AG20443 (cell line): ENCODE measurements at regions not wholly inside any gene's neighbourhood (a gene's known extent, or its start where the extent isn't known, plus 50 kb on each side); places are given as distances from the start of the nearest gene placed in this dataset.

Source experiments
- DNase-seq: peaks from one replicate; pipeline ENCODE4 v3.0.0; 2012; ENCODE audit warnings: low spot score, mixed read lengths

DNA sequence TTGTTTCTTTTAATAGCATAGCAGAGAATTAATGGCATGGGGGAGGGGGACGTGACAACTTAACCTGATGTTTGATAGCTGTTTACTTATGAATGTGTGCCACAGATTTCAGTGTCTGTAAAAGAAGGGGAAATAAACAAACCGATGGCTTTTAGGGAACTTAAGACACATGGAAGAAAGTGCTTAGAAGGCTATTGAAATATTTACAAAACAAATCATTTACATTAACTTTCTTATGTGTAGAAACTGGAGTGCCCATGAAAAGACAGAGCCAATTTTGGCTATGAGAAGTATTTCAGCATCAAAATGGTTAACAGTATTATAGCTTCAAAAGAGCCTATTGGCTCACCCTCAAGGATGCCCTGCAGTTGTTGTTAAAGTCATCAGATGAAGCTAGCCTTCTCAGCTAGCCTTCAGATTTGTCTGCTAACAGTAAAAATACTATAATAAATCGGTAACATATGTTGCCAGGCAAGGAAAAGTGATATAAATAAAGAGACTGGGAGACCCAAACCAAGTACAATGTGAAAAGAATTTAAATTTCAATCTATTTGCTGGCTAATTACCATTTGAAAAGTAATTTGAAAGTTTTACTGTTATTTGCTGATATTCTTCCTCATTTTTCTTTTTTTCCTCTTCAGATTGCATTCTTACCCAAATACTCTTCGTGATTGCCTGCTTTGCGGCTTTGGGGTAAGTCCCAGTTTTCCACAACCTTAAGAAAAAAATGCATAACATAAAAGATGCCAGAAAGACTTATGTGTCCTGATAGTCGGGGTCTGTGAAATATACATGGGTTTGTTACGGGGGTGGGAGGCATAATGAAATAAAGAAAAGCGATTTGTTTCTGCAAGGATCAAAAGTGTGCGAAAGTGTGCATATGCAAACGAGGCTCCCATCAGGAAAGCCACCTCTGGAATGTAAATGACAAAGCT, 256.4 kb downstream of the MEIS1 start:
- no peak for DNase-seq

DNA sequence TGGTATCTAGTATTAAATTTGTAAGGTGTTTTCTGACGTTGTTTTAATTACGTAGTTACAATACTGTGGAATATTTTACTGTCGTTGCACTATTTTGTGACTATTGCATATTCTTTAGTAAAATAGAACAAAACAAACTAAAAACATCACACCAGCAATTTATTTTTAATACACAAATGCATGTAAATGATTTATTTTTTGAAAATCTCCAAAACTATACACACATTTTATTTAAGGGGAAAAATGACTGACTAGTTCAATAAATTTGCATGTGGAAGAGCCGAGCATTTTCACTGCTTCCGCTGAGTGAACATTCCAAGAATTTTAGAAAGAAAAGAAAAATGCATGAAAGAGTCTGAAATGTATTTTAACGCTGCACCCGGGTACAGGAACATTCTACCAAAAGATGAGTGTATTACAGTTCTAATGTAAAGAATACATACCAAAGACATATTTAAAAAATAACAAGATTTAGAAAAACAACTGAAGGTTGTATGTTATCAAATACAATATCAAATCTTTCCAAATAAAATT, 257.7 kb downstream of the MEIS1 start:
- DNase-seq: no peak

DNA sequence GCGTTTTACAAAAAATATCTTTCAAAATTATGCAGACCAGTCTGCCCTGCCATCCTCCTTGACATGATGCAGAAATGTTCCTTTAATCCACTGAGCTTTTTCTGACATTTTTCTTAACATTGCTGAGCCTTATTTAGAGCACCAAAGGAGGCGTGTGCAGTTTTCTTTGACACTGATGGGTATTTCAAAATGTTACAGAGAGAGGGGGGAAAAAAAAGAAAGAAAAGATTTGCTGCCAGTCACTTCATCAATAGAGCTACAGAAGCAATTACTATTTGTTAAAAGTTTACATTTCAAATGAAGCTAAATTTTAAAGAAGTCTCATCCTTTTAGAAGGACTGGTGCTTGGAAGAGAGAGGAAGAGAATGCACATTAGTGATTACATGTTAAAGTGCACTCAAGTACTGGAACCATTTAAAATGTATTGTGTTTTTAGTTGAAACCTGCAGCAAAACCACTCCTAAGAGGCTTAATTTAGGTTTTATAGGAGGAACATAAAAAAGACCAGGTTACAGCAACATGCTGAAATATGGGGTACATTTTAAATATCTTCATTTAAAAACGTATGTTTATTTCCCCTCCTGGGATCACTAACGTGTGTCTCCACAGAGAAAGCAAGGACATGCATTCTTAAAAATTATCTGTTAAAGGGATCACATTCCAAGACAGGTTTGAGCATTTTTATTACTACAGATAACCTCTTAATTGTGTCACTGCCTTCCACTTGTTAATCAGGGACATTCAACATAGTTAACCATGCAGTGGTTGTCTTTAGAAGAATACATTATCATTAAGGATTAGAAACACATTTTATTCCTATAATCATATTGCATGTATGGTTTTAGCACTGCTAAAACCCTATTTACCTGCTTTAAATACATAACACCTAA, 258.4 kb downstream of the MEIS1 start:
- DNase-seq: no peak

GRCh38 chr2:66694087-66694860, 259.3 kb downstream of the MEIS1 start:
- no peak for DNase-seq

- no peak for DNase-seq
Measured at GRCh38 chr2:66695226-66695735, 260.4 kb downstream of the MEIS1 start.

- DNase-seq: no peak
Measured at GRCh38 chr2:66696374-66696773, 261.4 kb downstream of the MEIS1 start.

GRCh38 chr2:66696886-66697285, 262.0 kb downstream of the MEIS1 start:
- DNase-seq: no peak

- DNase-seq: no peak
Measured at GRCh38 chr2:66697366-66697765, 262.4 kb downstream of the MEIS1 start.

DNA sequence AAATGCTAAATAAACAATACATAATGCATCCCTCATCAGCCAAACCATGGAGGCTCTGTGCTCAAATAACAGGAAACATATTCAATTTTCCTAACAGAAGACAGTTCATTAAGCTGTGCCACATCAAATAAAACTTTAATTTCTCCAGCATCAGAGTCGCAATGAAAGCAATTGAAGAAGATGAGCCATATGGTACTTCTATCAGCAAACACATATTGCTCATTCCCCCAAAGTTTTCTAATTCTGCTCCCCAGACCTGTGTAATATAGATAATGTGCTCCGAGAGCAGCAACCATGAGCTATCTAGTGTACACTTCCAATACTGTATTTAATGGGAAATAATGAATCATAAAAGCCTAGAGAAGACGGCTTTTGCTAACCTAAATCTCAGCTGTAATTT, 263.2 kb downstream of the MEIS1 start:
- DNase-seq: no peak

DNA sequence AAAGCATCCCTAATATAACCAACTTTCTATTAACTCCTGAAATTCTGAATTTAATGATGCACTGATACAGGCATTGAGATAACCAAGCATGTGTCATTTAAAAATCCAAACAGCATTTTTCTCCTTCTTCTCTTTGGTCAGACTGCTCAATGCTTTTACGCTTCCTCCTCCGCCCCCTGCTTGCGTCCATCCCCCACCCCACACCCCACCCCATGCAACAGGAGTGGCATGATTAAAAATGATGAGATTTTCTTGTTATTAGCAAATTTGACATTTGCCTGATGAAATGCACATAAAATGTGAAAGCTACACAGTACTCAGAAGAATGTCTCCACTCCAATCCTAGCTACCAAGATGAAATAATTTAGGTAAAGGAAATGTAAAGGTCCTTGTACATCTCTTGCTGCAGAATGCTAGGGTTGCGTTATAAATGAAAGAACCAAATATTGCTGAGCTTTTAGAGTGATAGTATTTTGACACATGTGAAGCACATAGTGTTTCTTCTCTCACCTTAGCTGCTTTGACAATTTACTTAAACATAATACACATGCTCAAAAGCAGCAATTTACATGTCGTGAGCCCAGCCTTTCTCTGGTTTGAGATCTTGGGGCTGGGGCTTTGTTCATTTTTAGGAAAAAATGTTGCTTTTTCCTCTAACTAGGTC, 263.8 kb downstream of the MEIS1 start:
- DNase-seq: no peak

GRCh38 chr2:66699416-66699792, 264.5 kb downstream of the MEIS1 start:
- DNase-seq: no peak

DNA sequence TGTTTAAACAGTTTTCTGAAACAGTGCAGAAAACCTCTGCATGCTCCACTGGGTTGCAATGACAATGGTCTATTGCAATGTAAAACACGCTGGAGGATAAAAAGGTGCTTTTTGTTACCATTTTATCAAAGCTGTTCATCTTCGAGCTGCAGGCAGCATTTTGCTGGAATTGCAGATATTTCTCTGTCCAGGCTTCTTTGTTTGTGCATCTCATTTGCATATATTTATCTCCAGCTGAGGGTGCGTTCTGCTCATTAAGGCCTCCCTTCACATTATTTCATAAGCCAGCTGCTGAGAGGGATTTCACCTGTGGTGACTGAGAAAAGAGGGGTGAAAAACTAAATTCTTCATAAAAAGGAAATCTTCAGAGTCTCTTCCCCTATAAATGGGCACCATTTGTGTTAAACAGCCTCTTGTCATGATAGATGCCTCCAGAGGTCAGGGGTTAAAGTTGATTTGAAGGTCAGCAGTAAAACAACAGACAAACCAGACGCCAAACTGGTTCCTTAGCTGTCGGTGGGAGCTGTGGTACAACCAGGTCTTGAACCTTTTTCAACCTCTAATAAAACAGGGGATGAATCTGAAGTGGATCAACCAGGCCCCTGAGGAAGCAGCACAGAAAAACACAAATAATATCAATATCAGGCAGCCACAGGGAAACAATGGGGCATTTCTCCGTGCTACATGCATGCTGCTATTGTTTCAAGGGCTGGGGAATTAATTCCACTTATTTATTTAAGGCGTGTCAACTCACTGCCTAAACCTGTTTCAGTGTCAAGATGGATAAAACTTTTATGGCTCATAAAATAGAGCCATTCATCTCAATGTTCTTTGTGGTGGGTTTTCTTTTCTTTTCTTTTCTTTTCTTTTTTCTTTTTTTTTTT, 265.1 kb downstream of the MEIS1 start:
- no peak for DNase-seq

- no peak for DNase-seq
Measured at GRCh38 chr2:66700677-66701066, 265.7 kb downstream of the MEIS1 start.

DNA sequence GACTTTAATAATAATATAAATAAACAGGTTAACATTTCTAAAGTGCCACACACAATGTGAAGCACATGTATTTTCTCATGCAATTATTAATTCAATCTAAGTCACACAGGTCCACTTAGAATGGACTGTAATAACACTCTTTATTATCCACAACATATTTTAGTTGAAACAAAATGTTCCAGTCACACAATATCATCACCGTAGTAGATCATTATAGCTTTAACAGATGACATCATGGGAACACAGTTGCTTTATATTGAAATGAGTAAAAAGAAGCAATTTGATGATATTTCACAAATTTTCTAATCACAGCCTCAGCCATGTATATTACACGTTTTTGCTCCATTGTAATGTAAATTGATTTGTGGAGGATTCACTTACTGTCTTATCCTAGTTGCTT, 266.3 kb downstream of the MEIS1 start:
- no peak for DNase-seq

DNA sequence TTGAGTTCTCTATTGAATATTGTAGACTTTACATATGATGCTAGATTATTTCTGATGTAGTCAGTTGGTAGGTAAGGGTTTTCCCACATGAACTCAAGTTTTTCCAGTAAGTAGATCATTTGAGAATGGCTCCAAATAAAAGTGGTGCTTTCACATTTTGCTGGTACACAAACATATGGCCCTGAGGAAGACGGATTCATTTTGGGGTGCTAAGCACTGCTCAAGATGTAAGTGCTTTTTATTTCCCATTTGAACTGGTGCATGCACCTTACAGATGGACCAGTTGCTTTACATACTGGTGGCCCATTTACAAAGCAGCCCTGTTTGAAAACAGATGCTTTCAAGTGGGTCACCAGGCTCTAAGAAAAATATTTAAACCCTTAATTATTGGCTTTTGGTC, 266.7 kb downstream of the MEIS1 start:
- no peak for DNase-seq

GRCh38 chr2:66702301-66702700, 267.4 kb downstream of the MEIS1 start:
- DNase-seq: no peak

DNA sequence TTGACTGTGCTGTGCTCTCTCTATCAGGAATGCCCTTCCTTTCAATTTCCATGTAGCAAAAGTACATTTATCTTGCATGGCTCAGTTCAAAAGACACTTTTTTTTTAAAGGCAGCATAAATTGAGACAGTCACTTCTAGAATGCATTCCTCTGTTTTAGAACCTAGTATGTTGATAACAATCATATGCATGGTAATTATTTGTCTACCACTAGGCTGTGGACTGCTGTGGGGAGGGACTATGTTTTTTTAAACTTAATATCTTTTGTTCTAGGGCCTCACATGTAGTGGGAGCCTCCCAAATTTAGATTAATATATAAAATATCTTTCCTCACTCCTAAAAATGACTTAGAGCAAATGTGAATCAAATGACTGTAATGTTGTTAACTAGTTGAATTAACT, 269.9 kb downstream of the MEIS1 start:
- no peak for DNase-seq

DNA sequence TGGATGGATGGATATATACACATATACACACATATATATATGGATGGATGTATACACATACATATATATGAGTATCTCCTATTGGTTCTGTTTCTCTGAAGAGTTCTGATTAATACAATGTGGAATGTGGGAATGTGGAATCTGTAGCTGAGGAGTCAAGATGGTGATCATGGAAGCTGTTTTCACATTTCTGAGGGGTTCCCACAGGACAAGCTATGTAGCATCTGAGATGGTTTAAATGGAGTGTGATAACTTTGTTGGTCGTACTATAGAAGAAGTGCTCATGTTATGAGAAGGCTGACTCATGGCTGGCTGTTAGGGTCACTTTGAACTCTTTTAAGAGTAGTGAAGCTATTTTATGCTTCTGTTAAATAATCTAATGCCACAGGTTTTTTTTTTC, 279.7 kb downstream of the MEIS1 start:
- no peak for DNase-seq

GRCh38 chr2:66717218-66717905, 282.4 kb downstream of the MEIS1 start:
- DNase-seq: no peak

DNA sequence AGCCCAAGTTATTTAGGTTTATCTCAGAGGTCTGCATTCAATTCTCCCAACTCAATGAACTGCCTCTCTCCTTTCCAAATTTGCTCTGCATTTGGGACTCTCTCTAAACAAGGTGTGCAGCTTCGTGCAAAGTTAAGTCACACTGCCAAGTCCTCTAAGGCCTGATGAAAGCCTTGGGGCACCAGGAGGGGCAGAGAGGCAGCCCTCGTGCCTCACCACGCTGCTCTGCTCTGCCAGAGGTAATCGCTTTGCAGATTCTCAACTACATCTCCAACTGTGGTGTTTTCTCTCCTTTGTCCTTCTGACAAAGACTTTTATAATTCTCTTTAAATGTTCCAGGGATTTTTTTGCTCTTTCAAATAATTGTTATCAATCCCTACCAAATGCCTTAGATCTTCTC, 283.0 kb downstream of the MEIS1 start:
- no peak for DNase-seq
